ENCODE measurements at regions not wholly inside any gene's neighbourhood (a gene's known extent, or its start where the extent isn't known, plus 50 kb on each side); places are given as distances from the start of the nearest gene placed in this dataset.

GRCh38 chr13:99027661-99028425, 50.0 kb upstream of the DOCK9 start (continued):
- TF ChIP-seq RCOR1 (IDR thresholded peaks at IDR 0.05; ENCODE audit: insufficient replicate concordance, low read length), result no peak

- Histone ChIP-seq H3K9me1 (ENCODE audit: insufficient read depth, low read length) (no peaks in the 10 kb centered on the region), H3K4me3 (ENCODE audit: insufficient read depth, low read depth, low read length) (no peak overlapping the region), H3K27ac (ENCODE audit: insufficient read depth, low read length) (no peak overlapping the region), H2AK5ac (ENCODE audit: low read depth, low read length) (no peak overlapping the region), H2BK20ac (ENCODE audit: low read depth, low read length) (no peak overlapping the region), H4K8ac (ENCODE audit: low read depth in 2 of 2, low read length in 2 of 2) (no peak overlapping the region), H3K4me2 (ENCODE audit: low read depth, low read length) (no peak overlapping the region), H3K4ac (ENCODE audit: low read depth, low read length) (no peak overlapping the region), H2BK15ac (ENCODE audit: low read depth, low read length) (no peak overlapping the region), H3K4me1 (ENCODE audit: control insufficient read depth, insufficient read depth, low read length) (no peaks in the 10 kb centered on the region), H3K14ac (replicated peaks; ENCODE audit: low read depth, low read length) (no peak overlapping the region), H3K9ac (ENCODE audit: low read depth, low read length) (no peak overlapping the region), H3K56ac (ENCODE audit: extremely low read depth, insufficient read depth, low read length) (no peak overlapping the region), H3K79me1 (ENCODE audit: low read depth in 1 of 2, low read length in 2 of 2) (peaks cover 3 to 7% of the 10 kb centered on the region in 2 experiments; a peak in 2 of 4 replicates), H4K5ac (ENCODE audit: low read depth, low read length) (no peak overlapping the region), H2AK9ac (replicated peaks; ENCODE audit: low read depth, low read length, poor library complexity) (no peak overlapping the region), H4K20me1 (ENCODE audit: insufficient read depth, low read length) (no peaks in the 10 kb centered on the region; the same call in 1 of the 2 replicates), H3K18ac (ENCODE audit: low read depth, low read length) (no peak overlapping the region), H3K36me3 (ENCODE audit: control insufficient read depth, insufficient read depth, low read length) (no peaks in the 10 kb centered on the region), H2AFZ (replicated peaks; ENCODE audit: low read length, poor library complexity) (no peak overlapping the region), H4K91ac (ENCODE audit: insufficient read depth, low read depth, low read length) (no peak overlapping the region), H3K23ac (ENCODE audit: low read depth, low read length) (no peak overlapping the region), H2BK120ac (ENCODE audit: low read depth, low read length) (no peak overlapping the region), H2BK5ac (ENCODE audit: low read depth, low read length, poor library complexity, severe bottlenecking) (no peak overlapping the region), H3K9me3 (ENCODE audit: control insufficient read depth, insufficient read depth, low read length) (peaks cover 3% of the 10 kb centered on the region; the same call in 1 of the 2 replicates), H3K27me3 (ENCODE audit: control insufficient read depth, insufficient read depth, low read length) (no peaks in the 10 kb centered on the region; the same call in 1 of the 2 replicates)
- no TSS peak for BruUV-seq (replicated peaks)
- dilution Hi-C loops (cut with HindIII; ENCODE audit: low sequenced_read_pairs, unreplicated experiment) (no loop called here), intact Hi-C loops (cut with micrococcal nuclease) (no loop called here), in situ Hi-C loops (cut with MboI; ENCODE audit: low sequenced_read_pairs) (loop anchor here (25.0 kb wide), 1 partner anchor 592 kb away; no protein-coding TSS in a partner anchor)
- no peak for ATAC-seq (ENCODE audit: low read depth)
- CTCF ChIA-PET, result interaction anchor here (1.0 to 1.1 kb wide), 2 partner anchors 37 to 187 kb away, joined by 3 read pairs; no protein-coding TSS in a partner anchor
- POLR2A ChIA-PET (ENCODE audit: unreplicated experiment), result no interaction called here
- no peak for DNase-seq
- TF ChIP-seq, protein P1, sequence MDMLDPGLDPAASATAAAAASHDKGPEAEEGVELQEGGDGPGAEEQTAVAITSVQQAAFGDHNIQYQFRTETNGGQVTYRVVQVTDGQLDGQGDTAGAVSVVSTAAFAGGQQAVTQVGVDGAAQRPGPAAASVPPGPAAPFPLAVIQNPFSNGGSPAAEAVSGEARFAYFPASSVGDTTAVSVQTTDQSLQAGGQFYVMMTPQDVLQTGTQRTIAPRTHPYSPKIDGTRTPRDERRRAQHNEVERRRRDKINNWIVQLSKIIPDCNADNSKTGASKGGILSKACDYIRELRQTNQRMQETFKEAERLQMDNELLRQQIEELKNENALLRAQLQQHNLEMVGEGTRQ (IDR thresholded peaks at IDR 0.05; ENCODE audit: low read depth, low read length), result no peak
- TF ChIP-seq SMC3 (IDR thresholded peaks at IDR 0.05; ENCODE audit: low read depth, low read length) (no peak), CEBPB (IDR thresholded peaks at IDR 0.05; ENCODE audit: low read depth, low read length) (no peak), RFX5 (IDR thresholded peaks at IDR 0.05; ENCODE audit: low read depth, low read length) (no peak), MAZ (IDR thresholded peaks at IDR 0.05; ENCODE audit: borderline replicate concordance, low read depth, low read length) (no peak), RAD21 (IDR thresholded peaks at IDR 0.05; ENCODE audit: low read length) (no peak), FOS (IDR thresholded peaks at IDR 0.05; ENCODE audit: low read depth, low read length) (no peak), RCOR1 (IDR thresholded peaks at IDR 0.05; ENCODE audit: insufficient replicate concordance, low read length) (no peak), POLR2A (IDR thresholded peaks at IDR 0.05; ENCODE audit: low read depth, low read length) (no peak), MAFK (IDR thresholded peaks at IDR 0.05; ENCODE audit: low read depth, low read length) (no peak), NFE2L2 (IDR thresholded peaks at IDR 0.05; ENCODE audit: low read depth, low read length) (no peak)
- TF ChIP-seq, protein P2, sequence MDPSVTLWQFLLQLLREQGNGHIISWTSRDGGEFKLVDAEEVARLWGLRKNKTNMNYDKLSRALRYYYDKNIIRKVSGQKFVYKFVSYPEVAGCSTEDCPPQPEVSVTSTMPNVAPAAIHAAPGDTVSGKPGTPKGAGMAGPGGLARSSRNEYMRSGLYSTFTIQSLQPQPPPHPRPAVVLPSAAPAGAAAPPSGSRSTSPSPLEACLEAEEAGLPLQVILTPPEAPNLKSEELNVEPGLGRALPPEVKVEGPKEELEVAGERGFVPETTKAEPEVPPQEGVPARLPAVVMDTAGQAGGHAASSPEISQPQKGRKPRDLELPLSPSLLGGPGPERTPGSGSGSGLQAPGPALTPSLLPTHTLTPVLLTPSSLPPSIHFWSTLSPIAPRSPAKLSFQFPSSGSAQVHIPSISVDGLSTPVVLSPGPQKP (IDR thresholded peaks at IDR 0.05; ENCODE audit: borderline replicate concordance, low read depth, low read length), result no peak
- TF ChIP-seq, protein P3, sequence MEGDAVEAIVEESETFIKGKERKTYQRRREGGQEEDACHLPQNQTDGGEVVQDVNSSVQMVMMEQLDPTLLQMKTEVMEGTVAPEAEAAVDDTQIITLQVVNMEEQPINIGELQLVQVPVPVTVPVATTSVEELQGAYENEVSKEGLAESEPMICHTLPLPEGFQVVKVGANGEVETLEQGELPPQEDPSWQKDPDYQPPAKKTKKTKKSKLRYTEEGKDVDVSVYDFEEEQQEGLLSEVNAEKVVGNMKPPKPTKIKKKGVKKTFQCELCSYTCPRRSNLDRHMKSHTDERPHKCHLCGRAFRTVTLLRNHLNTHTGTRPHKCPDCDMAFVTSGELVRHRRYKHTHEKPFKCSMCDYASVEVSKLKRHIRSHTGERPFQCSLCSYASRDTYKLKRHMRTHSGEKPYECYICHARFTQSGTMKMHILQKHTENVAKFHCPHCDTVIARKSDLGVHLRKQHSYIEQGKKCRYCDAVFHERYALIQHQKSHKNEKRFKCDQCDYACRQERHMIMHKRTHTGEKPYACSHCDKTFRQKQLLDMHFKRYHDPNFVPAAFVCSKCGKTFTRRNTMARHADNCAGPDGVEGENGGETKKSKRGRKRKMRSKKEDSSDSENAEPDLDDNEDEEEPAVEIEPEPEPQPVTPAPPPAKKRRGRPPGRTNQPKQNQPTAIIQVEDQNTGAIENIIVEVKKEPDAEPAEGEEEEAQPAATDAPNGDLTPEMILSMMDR (conservative IDR thresholded peaks at IDR 0.05; ENCODE audit: low read depth, low read length), result no peak
Observed at GRCh38 chr13:99028890-99029289, 51.0 kb upstream of the DOCK9 start.
